Effector memory CD8-positive, alpha-beta T cell (primary cell): ENCODE measurements at regions not wholly inside any gene's neighbourhood (a gene's known extent, or its start where the extent isn't known, plus 50 kb on each side); places are given as distances from the start of the nearest gene placed in this dataset.

Experiments used
- ATAC-seq: fragments of 150-1000 bp; cut with Tn5 transposase; replicated peaks from 2 replicates; pipeline ENCODE4 v1.10.0; 2021; ENCODE audit warnings: mild to moderate bottlenecking, moderate library complexity
- DNase-seq, 3 experiments: peaks; one replicate each; pipeline ENCODE4 v3.0.0; 2021
- H3K27ac Mint-ChIP-seq, 2 donors: one replicate each; pipeline ENCODE4 v1.8.0; 2022; ENCODE audit warnings: mild to moderate bottlenecking in 2 of 2, mixed read lengths in 2 of 2, moderate library complexity in 2 of 2
- H3K27me3 Mint-ChIP-seq, 2 donors: one replicate each; pipeline ENCODE4 v1.8.0; 2022; ENCODE audit warnings: mixed read lengths in 2 of 2
- H3K36me3 Mint-ChIP-seq: one replicate; pipeline ENCODE4 v1.8.0; 2022; ENCODE audit warnings: mild to moderate bottlenecking, moderate library complexity, mixed read lengths; ENCODE audit not compliant: insufficient read depth
- H3K4me1 Mint-ChIP-seq, 2 donors: one replicate each; pipeline ENCODE4 v1.8.0; 2022; ENCODE audit warnings: low read depth in 2 of 2, mixed read lengths in 2 of 2
- H3K4me3 Mint-ChIP-seq, 2 donors: one replicate each; pipeline ENCODE4 v1.8.0; 2022; ENCODE audit warnings: mild to moderate bottlenecking in 2 of 2, mixed read lengths in 2 of 2, moderate library complexity in 2 of 2
- H3K9me3 Mint-ChIP-seq, 2 donors: one replicate each; pipeline ENCODE4 v1.8.0; 2022; ENCODE audit warnings: mixed read lengths in 2 of 2

- ATAC-seq = no peak
- Mint-ChIP-seq H3K27ac (peak overlapping the region in 1 of 2 donors; percentile 52), H3K4me1 (peaks cover 25 to 33% of the 10 kb centered on the region in 2 donors), H3K36me3 (no peaks in the 10 kb centered on the region), H3K4me3 (peak overlapping the region in 1 of 2 donors; percentile 21), H3K9me3 (peaks cover 0 to 1% of the 10 kb centered on the region in 2 donors), H3K27me3 (no peaks in the 10 kb centered on the region)
- DNase-seq = no peak
Observed at GRCh38 chr3:56868706-56869105, 67.0 kb upstream of the ARHGEF3 start.

DNA sequence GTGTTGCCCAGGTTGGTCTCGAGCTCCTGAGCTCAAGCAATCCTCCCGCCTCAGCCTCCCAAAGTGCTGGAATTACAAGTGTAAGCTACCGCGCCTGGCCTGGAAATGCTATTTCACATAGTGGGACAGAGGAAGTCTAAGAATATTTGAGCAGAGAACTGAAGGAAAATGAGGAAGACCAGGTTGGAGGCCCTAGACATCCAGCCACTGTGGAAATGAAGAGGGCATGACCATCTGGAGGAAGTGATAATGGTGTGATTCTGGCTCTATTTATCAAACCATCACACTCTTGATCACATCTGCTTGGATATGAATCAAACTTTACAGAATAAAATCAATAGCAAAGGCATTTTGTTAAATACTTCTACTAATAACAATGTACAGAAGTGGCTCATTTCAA, 65.9 kb upstream of the ARHGEF3 start:
- DNase-seq (no peak), ATAC-seq (no peak)
- H3K9me3 Mint-ChIP-seq = peaks cover 0 to 1% of the 10 kb centered on the region in 2 donors
- peak overlapping the region in 1 of 2 donors; percentile 55 for H3K27ac Mint-ChIP-seq
- H3K27me3 Mint-ChIP-seq = no peaks in the 10 kb centered on the region
- no peaks in the 10 kb centered on the region for H3K36me3 Mint-ChIP-seq
- peaks cover 29 to 40% of the 10 kb centered on the region in 2 donors for H3K4me1 Mint-ChIP-seq
- no peak overlapping the region for H3K4me3 Mint-ChIP-seq

DNA sequence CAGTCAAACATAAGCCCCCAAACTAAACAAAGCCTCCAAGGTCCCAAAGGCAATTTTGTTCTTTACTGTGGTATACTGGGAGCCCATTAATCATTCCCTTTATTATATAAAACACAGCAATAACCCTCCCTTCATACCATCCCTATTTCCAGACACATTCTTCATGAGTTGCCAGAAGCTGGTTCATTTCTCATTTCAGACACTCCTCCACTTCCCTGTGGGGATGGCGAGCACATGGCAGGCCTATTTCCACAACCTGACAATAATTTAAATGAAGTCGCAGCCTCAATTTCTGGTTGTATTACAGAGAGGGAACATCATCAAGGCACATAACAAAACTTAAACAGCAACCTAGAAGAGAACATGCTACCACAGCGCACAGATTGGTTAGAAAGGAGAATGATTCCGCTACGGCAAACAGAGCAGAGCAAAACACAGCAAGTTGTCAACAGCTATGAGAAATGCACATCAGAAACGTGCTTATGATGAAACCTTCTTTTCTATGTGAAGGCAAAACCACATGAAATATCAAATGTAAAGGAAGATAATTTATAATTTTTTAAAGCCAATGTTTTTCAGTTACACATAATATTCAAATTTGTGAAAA, 63.3 kb upstream of the ARHGEF3 start:
- no peak for DNase-seq
- peak overlapping the region; percentile 61 to 82 for H3K27ac Mint-ChIP-seq
- no peaks in the 10 kb centered on the region for H3K27me3 Mint-ChIP-seq
- H3K9me3 Mint-ChIP-seq = peaks cover 0 to 1% of the 10 kb centered on the region in 2 donors
- H3K4me3 Mint-ChIP-seq = no peak overlapping the region
- H3K36me3 Mint-ChIP-seq = no peaks in the 10 kb centered on the region
- H3K4me1 Mint-ChIP-seq = peaks cover 42 to 56% of the 10 kb centered on the region in 2 donors
- no peak for ATAC-seq

- Mint-ChIP-seq H3K36me3 (no peaks in the 10 kb centered on the region), H3K27me3 (no peaks in the 10 kb centered on the region), H3K4me1 (peaks cover 38 to 52% of the 10 kb centered on the region in 2 donors), H3K9me3 (peaks cover 0 to 1% of the 10 kb centered on the region in 2 donors), H3K27ac (peak overlapping the region; percentile 61 to 82), H3K4me3 (no peak overlapping the region)
- DNase-seq (no peak), ATAC-seq (no peak)
Observed at GRCh38 chr3:56864090-56864489, 62.3 kb upstream of the ARHGEF3 start.

- no peak overlapping the region for H3K4me3 Mint-ChIP-seq
- H3K9me3 Mint-ChIP-seq = peaks cover 0 to 1% of the 10 kb centered on the region in 2 donors
- ATAC-seq (no peak), DNase-seq (no peak)
- no peaks in the 10 kb centered on the region for H3K36me3 Mint-ChIP-seq
- peaks cover 44 to 51% of the 10 kb centered on the region in 2 donors for H3K4me1 Mint-ChIP-seq
- no peaks in the 10 kb centered on the region for H3K27me3 Mint-ChIP-seq
- H3K27ac Mint-ChIP-seq = peak overlapping the region; percentile 56 to 81
Observed at GRCh38 chr3:56862352-56863062, 60.8 kb upstream of the ARHGEF3 start.

DNA sequence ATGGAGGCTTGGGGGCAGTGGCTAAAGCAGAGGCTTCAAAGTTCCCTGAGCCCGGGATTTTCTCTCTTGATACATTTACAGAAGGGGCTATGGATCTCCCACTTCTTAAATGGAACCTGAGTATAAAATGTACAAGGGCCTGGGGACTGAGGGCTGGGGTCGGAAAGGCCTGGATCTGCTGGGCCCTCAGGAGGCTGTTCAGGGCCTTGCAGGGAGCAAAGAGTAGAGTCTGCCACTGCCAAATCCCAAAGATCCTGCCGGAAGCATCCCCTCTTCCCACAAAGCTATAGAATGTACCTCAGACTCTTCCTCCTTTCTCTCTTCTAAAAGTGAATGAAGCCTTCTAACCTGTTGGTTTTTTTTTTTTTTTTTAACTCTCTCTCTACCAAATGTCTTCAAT, 59.8 kb upstream of the ARHGEF3 start:
- Mint-ChIP-seq H3K4me1 (peaks cover 43 to 55% of the 10 kb centered on the region in 2 donors), H3K27me3 (no peaks in the 10 kb centered on the region), H3K36me3 (no peaks in the 10 kb centered on the region), H3K4me3 (no peak overlapping the region), H3K27ac (peak overlapping the region; percentile 58 to 89), H3K9me3 (peaks cover 0 to 1% of the 10 kb centered on the region in 2 donors)
- DNase-seq (no peak), ATAC-seq (no peak)

GRCh38 chr3:56860939-56861338, 59.2 kb upstream of the ARHGEF3 start:
- peak overlapping the region; percentile 32 to 50 for H3K4me3 Mint-ChIP-seq
- peaks cover 44 to 60% of the 10 kb centered on the region in 2 donors for H3K4me1 Mint-ChIP-seq
- H3K36me3 Mint-ChIP-seq = no peaks in the 10 kb centered on the region
- ATAC-seq (peak; percentile 50), DNase-seq (peak in 1 of 3 experiments; percentile 11)
- H3K27me3 Mint-ChIP-seq = no peaks in the 10 kb centered on the region
- H3K27ac Mint-ChIP-seq = peak overlapping the region; percentile 58 to 89
- H3K9me3 Mint-ChIP-seq = peaks cover 0 to 1% of the 10 kb centered on the region in 2 donors

GRCh38 chr3:56860351-56860750, 58.6 kb upstream of the ARHGEF3 start:
- H3K9me3 Mint-ChIP-seq = peaks cover 0 to 1% of the 10 kb centered on the region in 2 donors
- H3K27me3 Mint-ChIP-seq = no peaks in the 10 kb centered on the region
- H3K36me3 Mint-ChIP-seq = no peaks in the 10 kb centered on the region
- H3K4me3 Mint-ChIP-seq = peak overlapping the region; percentile 32 to 50
- ATAC-seq (peak; percentile 40), DNase-seq (no peak)
- H3K4me1 Mint-ChIP-seq = peaks cover 48 to 65% of the 10 kb centered on the region in 2 donors
- peak overlapping the region; percentile 58 to 89 for H3K27ac Mint-ChIP-seq

DNA sequence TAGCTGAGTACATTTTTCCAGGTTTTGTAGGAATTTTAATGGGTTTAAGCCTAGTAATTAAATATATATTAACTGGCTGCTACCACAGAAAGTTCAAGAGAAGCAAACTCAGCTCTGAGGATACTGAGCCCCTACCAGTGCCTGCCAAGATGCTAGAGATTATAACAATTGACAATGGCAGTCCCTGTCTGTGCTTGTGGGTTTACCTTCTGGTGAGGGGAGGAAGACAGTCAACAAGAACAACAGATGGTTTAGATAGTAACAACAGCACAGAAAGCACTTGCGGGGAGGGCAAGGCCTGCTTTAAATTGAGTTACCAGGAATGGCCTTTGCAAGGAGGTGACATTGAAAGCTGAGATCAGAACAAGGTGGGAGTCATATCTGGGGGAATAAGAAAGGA, 56.6 kb upstream of the ARHGEF3 start:
- Mint-ChIP-seq H3K4me3 (peak overlapping the region; percentile 1 to 8), H3K27ac (peak overlapping the region; percentile 19 to 61), H3K27me3 (no peaks in the 10 kb centered on the region), H3K9me3 (no peaks in the 10 kb centered on the region), H3K4me1 (peaks cover 41 to 65% of the 10 kb centered on the region in 2 donors), H3K36me3 (no peaks in the 10 kb centered on the region)
- ATAC-seq (peak; percentile 32), DNase-seq (no peak)

GRCh38 chr3:56857178-56857577, 55.4 kb upstream of the ARHGEF3 start:
- no peak for ATAC-seq
- no peaks in the 10 kb centered on the region for H3K36me3 Mint-ChIP-seq
- no peak overlapping the region for H3K4me3 Mint-ChIP-seq
- no peak for DNase-seq
- peaks cover 31 to 55% of the 10 kb centered on the region in 2 donors for H3K4me1 Mint-ChIP-seq
- no peaks in the 10 kb centered on the region for H3K27me3 Mint-ChIP-seq
- no peaks in the 10 kb centered on the region for H3K9me3 Mint-ChIP-seq
- peak overlapping the region in 1 of 2 donors; percentile 18 for H3K27ac Mint-ChIP-seq

- DNase-seq = no peak
- peak overlapping the region; percentile 23 to 85 for H3K27ac Mint-ChIP-seq
- H3K9me3 Mint-ChIP-seq = no peaks in the 10 kb centered on the region
- no peak for ATAC-seq
- no peaks in the 10 kb centered on the region for H3K36me3 Mint-ChIP-seq
- H3K4me3 Mint-ChIP-seq = no peak overlapping the region
- no peaks in the 10 kb centered on the region for H3K27me3 Mint-ChIP-seq
- peaks cover 30 to 53% of the 10 kb centered on the region in 2 donors for H3K4me1 Mint-ChIP-seq
Observed at GRCh38 chr3:56856752-56857151, 55.0 kb upstream of the ARHGEF3 start.

DNA sequence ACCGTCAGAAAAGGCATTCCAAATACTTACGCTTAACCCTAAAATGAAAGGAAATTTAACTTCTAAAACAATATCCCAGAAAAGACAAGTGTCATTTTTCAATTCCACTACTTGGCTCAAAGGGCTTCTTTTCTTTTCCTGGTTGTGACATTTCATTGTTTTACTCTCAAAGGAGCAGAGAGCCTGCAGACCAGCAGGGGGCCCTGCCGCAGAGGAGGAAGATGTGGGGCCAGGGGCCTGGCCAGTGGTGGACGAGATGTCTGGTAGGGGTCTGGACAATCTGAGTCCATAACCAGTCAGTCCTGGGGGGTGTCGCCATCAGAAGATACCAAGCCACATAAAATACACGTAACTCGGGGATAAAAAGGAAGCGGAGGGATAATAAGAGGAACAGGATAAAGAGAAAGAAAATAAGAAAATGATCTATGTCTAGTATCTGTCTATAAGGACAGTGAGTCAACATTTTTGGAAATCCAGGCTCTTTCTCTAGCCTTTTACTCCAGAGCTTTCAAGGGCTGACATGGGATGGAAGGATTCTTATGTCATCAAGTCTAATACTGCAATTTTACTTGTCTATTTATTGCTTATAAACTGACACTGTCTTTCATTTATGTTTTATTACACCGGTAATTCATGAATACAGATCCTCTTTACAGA, 54.2 kb upstream of the ARHGEF3 start:
- ATAC-seq (no peak), DNase-seq (peak in 1 of 3 experiments; percentile 9)
- no peaks in the 10 kb centered on the region for H3K9me3 Mint-ChIP-seq
- no peaks in the 10 kb centered on the region for H3K36me3 Mint-ChIP-seq
- H3K4me3 Mint-ChIP-seq = no peak overlapping the region
- H3K27me3 Mint-ChIP-seq = no peaks in the 10 kb centered on the region
- peak overlapping the region; percentile 23 to 85 for H3K27ac Mint-ChIP-seq
- H3K4me1 Mint-ChIP-seq = peaks cover 25 to 46% of the 10 kb centered on the region in 2 donors

GRCh38 chr3:56854856-56855611, 53.3 kb upstream of the ARHGEF3 start:
- ATAC-seq = no peak
- no peaks in the 10 kb centered on the region for H3K36me3 Mint-ChIP-seq
- H3K27ac Mint-ChIP-seq = no peak overlapping the region
- no peak for DNase-seq
- H3K27me3 Mint-ChIP-seq = no peaks in the 10 kb centered on the region
- H3K4me3 Mint-ChIP-seq = no peak overlapping the region
- H3K9me3 Mint-ChIP-seq = no peaks in the 10 kb centered on the region
- peaks cover 15 to 37% of the 10 kb centered on the region in 2 donors for H3K4me1 Mint-ChIP-seq
